ENCODE measurements at regions not wholly inside any gene's neighbourhood (a gene's known extent, or its start where the extent isn't known, plus 50 kb on each side); places are given as distances from the start of the nearest gene placed in this dataset.

DNA sequence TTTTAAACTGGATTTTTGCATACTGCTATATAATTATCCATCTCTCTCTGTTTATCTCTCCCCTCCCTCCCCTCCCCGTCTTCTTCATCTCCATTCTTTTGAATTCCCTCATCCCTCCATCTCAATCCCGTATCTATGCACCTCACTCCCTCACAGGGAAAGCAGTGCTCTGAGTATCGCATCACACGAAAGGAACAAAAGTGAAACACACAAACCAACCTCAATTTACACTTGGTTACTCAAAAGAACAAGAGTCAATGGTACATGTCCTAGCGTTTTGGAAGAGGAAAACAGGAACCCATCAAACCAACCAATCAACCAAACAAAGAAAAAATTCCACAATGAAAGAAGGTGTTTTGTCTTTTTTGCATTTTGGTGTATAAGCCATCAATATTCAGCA lies 115.1 kb downstream of the NBPF12 start:
- TF ChIP-seq, protein P1, sequence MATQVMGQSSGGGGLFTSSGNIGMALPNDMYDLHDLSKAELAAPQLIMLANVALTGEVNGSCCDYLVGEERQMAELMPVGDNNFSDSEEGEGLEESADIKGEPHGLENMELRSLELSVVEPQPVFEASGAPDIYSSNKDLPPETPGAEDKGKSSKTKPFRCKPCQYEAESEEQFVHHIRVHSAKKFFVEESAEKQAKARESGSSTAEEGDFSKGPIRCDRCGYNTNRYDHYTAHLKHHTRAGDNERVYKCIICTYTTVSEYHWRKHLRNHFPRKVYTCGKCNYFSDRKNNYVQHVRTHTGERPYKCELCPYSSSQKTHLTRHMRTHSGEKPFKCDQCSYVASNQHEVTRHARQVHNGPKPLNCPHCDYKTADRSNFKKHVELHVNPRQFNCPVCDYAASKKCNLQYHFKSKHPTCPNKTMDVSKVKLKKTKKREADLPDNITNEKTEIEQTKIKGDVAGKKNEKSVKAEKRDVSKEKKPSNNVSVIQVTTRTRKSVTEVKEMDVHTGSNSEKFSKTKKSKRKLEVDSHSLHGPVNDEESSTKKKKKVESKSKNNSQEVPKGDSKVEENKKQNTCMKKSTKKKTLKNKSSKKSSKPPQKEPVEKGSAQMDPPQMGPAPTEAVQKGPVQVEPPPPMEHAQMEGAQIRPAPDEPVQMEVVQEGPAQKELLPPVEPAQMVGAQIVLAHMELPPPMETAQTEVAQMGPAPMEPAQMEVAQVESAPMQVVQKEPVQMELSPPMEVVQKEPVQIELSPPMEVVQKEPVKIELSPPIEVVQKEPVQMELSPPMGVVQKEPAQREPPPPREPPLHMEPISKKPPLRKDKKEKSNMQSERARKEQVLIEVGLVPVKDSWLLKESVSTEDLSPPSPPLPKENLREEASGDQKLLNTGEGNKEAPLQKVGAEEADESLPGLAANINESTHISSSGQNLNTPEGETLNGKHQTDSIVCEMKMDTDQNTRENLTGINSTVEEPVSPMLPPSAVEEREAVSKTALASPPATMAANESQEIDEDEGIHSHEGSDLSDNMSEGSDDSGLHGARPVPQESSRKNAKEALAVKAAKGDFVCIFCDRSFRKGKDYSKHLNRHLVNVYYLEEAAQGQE (IDR thresholded peaks at IDR 0.05; ENCODE audit: insufficient read depth in 1 of 2, low read depth in 2 of 2, low read length in 2 of 2) = no peak
- no peak for TF ChIP-seq TAF1 (IDR thresholded peaks at IDR 0.05; ENCODE audit: borderline replicate concordance, insufficient read depth, low read length)
- TF ChIP-seq POLR2AphosphoS5 (IDR thresholded peaks at IDR 0.05; ENCODE audit: low read depth, low read length) = no peak
- TF ChIP-seq FOXP2 (optimal IDR thresholded peaks at IDR 0.05; ENCODE audit: borderline replicate concordance, extremely low read depth, extremely low read length, insufficient read depth) = no peak
- no peak for TF ChIP-seq SIN3A (IDR thresholded peaks at IDR 0.05; ENCODE audit: borderline replicate concordance, insufficient read depth, low read length)

DNA sequence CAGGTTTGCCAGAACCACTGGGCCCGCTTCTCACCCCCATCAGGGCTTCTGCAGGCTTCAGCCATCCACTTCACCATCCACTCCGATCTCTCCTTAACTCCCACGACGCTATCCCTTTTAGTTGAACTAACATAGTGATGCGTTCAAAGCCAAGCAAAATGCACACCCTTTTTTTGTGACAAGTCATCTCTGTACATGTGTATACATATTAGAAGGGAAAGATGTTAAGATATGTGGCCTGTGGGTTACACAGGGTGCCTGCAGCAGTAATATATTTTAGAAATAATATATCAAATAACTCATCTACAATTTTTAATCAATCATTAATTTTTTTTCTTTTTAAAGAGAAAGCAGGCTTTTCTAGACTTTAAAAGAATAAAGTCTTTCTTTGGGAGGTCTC lies 114.6 kb downstream of the NBPF12 start:
- TF ChIP-seq, protein P1 (IDR thresholded peaks at IDR 0.05; ENCODE audit: insufficient read depth in 1 of 2, low read depth in 2 of 2, low read length in 2 of 2) = no peak
- TF ChIP-seq FOXP2 (optimal IDR thresholded peaks at IDR 0.05; ENCODE audit: borderline replicate concordance, extremely low read depth, extremely low read length, insufficient read depth) = no peak
- no peak for TF ChIP-seq POLR2AphosphoS5 (IDR thresholded peaks at IDR 0.05; ENCODE audit: low read depth, low read length)
- no peak for TF ChIP-seq TAF1 (IDR thresholded peaks at IDR 0.05; ENCODE audit: borderline replicate concordance, insufficient read depth, low read length)
- TF ChIP-seq SIN3A (IDR thresholded peaks at IDR 0.05; ENCODE audit: borderline replicate concordance, insufficient read depth, low read length) = no peak

DNA sequence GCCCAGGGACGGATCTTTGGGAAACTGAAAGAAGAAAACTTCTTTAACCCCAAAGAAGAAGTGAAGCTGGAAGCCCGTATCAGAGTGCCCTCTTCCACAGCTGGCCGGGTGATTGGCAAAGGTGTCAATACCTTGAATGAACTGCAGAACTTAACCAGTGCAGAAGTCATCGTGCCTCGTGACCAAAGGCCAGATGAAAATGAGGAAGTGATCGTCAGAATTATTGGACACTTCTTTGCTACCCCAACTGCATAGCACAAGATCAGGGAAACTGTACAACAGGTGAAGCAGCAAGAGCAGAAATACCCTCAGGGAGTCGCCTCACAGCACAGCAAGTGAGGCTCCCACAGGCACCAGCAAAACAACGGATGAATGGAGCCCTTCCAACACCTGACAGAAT lies 114.0 kb downstream of the NBPF12 start:
- TF ChIP-seq FOXP2 (optimal IDR thresholded peaks at IDR 0.05; ENCODE audit: borderline replicate concordance, extremely low read depth, extremely low read length, insufficient read depth) (no peak), SIN3A (IDR thresholded peaks at IDR 0.05; ENCODE audit: borderline replicate concordance, insufficient read depth, low read length) (no peak), TAF1 (IDR thresholded peaks at IDR 0.05; ENCODE audit: borderline replicate concordance, insufficient read depth, low read length) (no peak), POLR2AphosphoS5 (IDR thresholded peaks at IDR 0.05; ENCODE audit: low read depth, low read length) (no peak)
- TF ChIP-seq, protein P1 (IDR thresholded peaks at IDR 0.05; ENCODE audit: insufficient read depth in 1 of 2, low read depth in 2 of 2, low read length in 2 of 2) = no peak

DNA sequence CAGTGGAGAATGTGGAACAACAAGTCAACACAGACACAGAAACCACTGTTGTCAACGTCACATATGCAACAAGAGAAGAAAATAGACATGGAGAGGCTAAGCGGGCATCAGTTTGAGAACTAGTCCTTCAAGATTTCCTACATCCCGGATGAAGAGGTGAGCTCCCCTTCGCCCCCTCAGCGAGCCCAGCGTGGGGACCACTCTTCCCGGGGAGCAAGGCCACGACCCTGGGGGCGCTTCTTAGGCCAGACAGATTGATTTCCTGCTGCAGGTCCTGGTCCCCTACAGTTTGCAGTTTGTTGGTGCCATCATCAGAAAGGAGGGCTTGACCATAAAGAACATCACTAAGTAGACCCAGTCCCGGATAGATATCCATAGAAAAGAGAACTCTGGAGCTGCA lies 113.0 kb downstream of the NBPF12 start:
- TF ChIP-seq, protein P1 (IDR thresholded peaks at IDR 0.05; ENCODE audit: insufficient read depth in 1 of 2, low read depth in 2 of 2, low read length in 2 of 2) = no peak
- no peak for TF ChIP-seq FOXP2 (optimal IDR thresholded peaks at IDR 0.05; ENCODE audit: borderline replicate concordance, extremely low read depth, extremely low read length, insufficient read depth)
- TF ChIP-seq TAF1 (IDR thresholded peaks at IDR 0.05; ENCODE audit: borderline replicate concordance, insufficient read depth, low read length) = no peak
- TF ChIP-seq POLR2AphosphoS5 (IDR thresholded peaks at IDR 0.05; ENCODE audit: low read depth, low read length) = no peak
- TF ChIP-seq SIN3A (IDR thresholded peaks at IDR 0.05; ENCODE audit: borderline replicate concordance, insufficient read depth, low read length) = no peak

DNA sequence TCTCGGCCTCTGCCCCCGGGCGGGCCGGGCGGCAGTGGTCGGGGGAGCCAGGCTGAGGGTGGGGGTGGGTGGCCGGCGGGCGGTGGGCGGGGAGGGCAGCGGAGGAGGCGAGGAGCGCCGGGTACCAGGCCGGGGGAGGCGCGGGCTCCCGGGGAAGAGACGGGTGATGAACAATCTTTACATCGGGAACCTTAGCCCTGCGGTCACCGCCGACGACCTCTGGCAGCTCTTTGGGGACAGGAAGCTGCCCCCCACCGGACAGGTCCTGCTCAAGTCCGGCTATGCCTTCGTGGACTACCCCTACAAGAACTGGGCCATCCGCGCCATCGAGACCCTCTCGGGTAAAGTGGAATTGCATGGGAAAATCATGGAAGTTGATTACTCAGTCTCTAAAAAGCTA lies 112.5 kb downstream of the NBPF12 start:
- no peak for TF ChIP-seq SIN3A (IDR thresholded peaks at IDR 0.05; ENCODE audit: borderline replicate concordance, insufficient read depth, low read length)
- TF ChIP-seq FOXP2 (optimal IDR thresholded peaks at IDR 0.05; ENCODE audit: borderline replicate concordance, extremely low read depth, extremely low read length, insufficient read depth) = no peak
- TF ChIP-seq TAF1 (IDR thresholded peaks at IDR 0.05; ENCODE audit: borderline replicate concordance, insufficient read depth, low read length) = no peak
- TF ChIP-seq, protein P1 (IDR thresholded peaks at IDR 0.05; ENCODE audit: insufficient read depth in 1 of 2, low read depth in 2 of 2, low read length in 2 of 2) = no peak
- TF ChIP-seq POLR2AphosphoS5 (IDR thresholded peaks at IDR 0.05; ENCODE audit: low read depth, low read length) = no peak
